ENCODE measurements at regions not wholly inside any gene's neighbourhood (a gene's known extent, or its start where the extent isn't known, plus 50 kb on each side); places are given as distances from the start of the nearest gene placed in this dataset.
"Not testable (repeated sequence)": the region's sequence is repeated elsewhere in the genome, so short reads cannot be mapped to it uniquely, and the experiment has no call there.

DNA sequence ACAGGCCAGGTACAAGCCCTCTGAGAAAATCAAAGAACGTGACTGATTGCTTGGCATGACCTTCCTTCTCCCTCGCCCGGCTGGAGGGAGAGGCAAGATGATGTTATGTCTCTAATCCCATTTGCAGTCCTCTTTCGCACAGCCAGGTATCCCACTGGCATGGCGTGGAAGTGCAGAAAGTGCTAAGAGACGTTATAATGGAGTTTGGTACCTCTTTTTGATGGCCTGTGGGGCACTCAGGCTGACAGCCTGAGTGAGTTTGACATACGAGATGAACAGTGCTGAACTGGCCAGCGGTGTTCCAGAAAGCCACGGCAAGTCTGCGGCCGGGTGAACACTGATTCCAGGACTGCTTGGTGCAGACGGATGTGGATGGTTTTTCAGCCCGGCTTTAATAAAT lies 241.6 kb downstream of the RAB11FIP2 start:
- H3K27ac ChIP-seq = no peak overlapping the region
- peaks cover 0 to 15% of the 10 kb centered on the region in 2 donors for H3K27me3 ChIP-seq
- H3K4me3 ChIP-seq = no peak overlapping the region
- H3K9me3 ChIP-seq = no peaks in the 10 kb centered on the region
- no peak for DNase-seq (ENCODE audit: low spot score in 2 of 2)
- no peak for TF ChIP-seq POLR2A (IDR thresholded peaks at IDR 0.05)
- no peak for TF ChIP-seq CTCF (IDR thresholded peaks at IDR 0.05)
- TF ChIP-seq POLR2AphosphoS5 (IDR thresholded peaks at IDR 0.05) = no peak
- H3K4me1 ChIP-seq = no peaks in the 10 kb centered on the region
- H3K36me3 ChIP-seq = no peaks in the 10 kb centered on the region
- intact Hi-C loops (cut with DNase I; ENCODE audit: low total_unique reads) = no loop called here

DNA sequence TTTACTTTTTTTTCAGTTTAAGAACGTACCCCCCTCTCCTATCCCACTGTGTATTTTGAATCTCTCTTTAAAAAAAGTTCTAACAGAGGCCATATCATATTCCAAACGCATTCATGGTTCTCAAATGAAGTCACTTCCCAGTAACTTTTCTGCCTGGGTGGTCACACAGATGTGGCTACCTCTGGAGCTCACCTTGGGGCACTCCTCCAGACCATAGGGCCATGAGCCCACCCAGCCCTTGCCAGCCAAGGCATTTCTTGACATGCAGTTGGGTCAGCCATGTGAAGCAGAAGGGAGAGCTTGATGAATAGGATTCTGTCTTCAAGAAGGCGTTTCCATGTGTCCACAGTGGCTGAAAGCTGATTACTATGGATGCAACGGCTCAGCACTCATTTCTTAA lies 239.3 kb downstream of the RAB11FIP2 start:
- intact Hi-C loops (cut with DNase I; ENCODE audit: low total_unique reads) = no loop called here
- H3K27me3 ChIP-seq = peaks cover 0 to 15% of the 10 kb centered on the region in 2 donors
- H3K36me3 ChIP-seq = no peaks in the 10 kb centered on the region
- no peaks in the 10 kb centered on the region for H3K4me1 ChIP-seq
- H3K9me3 ChIP-seq = peaks cover 0 to 6% of the 10 kb centered on the region in 2 donors
- TF ChIP-seq POLR2A (IDR thresholded peaks at IDR 0.05) = no peak
- no peak for TF ChIP-seq POLR2AphosphoS5 (IDR thresholded peaks at IDR 0.05)
- no peak for TF ChIP-seq CTCF (IDR thresholded peaks at IDR 0.05)
- H3K27ac ChIP-seq = no peak overlapping the region
- no peak for DNase-seq (ENCODE audit: low spot score in 2 of 2)
- H3K4me3 ChIP-seq = no peak overlapping the region

DNA sequence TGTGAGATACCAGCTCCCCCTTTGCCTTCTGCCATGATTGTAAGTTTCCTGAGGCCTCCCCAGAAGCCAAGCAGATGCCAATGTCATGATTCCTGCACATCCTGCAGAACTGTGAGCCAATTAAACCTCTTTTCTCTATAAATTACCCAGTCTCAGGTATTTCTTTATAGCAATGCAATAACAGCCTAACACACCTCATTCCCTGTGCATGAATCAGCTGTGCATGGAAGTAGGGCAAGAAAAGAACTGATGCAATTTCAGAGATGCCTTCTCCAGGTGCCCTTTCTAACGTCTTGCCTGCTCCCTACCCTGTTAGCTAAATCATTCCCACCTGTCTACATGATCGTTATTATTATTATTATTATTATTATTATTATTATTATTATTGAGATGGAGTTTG lies 230.9 kb downstream of the RAB11FIP2 start:
- H3K36me3 ChIP-seq; intact Hi-C loops (cut with DNase I; ENCODE audit: low total_unique reads); H3K4me3 ChIP-seq; H3K27ac ChIP-seq; H3K4me1 ChIP-seq; H3K9me3 ChIP-seq; DNase-seq (ENCODE audit: low spot score in 2 of 2): not testable (repeated sequence)
- peaks cover 0 to 15% of the 10 kb centered on the region in 2 donors for H3K27me3 ChIP-seq

DNA sequence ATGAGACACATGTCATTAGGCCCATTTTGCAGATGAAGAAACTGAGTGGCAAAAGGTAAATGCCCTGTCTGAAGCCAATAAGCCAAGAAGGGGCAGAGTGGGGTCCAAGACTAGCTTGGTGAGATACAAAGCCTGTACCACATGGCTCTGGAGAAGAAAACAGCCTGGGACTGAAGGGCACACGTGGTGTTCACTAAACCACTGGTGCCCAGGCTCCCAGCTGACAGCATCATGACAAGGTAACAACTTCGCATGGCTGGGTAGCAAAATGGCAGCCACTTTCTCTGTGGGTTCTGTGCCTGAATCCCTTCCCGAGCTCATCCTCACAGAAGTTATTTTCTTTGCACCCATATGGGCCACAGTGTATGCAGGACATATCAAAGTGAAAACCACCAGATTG lies 229.6 kb downstream of the RAB11FIP2 start:
- Histone ChIP-seq H3K36me3 (no peaks in the 10 kb centered on the region), H3K27me3 (peaks cover 0 to 16% of the 10 kb centered on the region in 2 donors), H3K4me1 (no peaks in the 10 kb centered on the region), H3K27ac (no peak overlapping the region), H3K9me3 (peaks cover 0 to 2% of the 10 kb centered on the region in 2 donors), H3K4me3 (no peak overlapping the region)
- intact Hi-C loops (cut with DNase I; ENCODE audit: low total_unique reads) = no loop called here
- DNase-seq (ENCODE audit: low spot score in 2 of 2) = no peak
- TF ChIP-seq CTCF (IDR thresholded peaks at IDR 0.05) (no peak), POLR2A (IDR thresholded peaks at IDR 0.05) (no peak), POLR2AphosphoS5 (IDR thresholded peaks at IDR 0.05) (no peak)

GRCh38 chr10:117818721-117819120 lies 228.0 kb downstream of the RAB11FIP2 start:
- no peaks in the 10 kb centered on the region for H3K9me3 ChIP-seq
- H3K27me3 ChIP-seq = peaks cover 0 to 16% of the 10 kb centered on the region in 2 donors
- no peak for TF ChIP-seq CTCF (IDR thresholded peaks at IDR 0.05)
- TF ChIP-seq POLR2AphosphoS5 (IDR thresholded peaks at IDR 0.05) = no peak
- no peak for TF ChIP-seq POLR2A (IDR thresholded peaks at IDR 0.05)
- no peak overlapping the region for H3K4me3 ChIP-seq
- H3K4me1 ChIP-seq = no peaks in the 10 kb centered on the region
- intact Hi-C loops (cut with DNase I; ENCODE audit: low total_unique reads) = no loop called here
- H3K36me3 ChIP-seq = no peaks in the 10 kb centered on the region
- no peak overlapping the region for H3K27ac ChIP-seq
- DNase-seq (ENCODE audit: low spot score in 2 of 2) = no peak

GRCh38 chr10:117819304-117819703 lies 227.4 kb downstream of the RAB11FIP2 start:
- no peaks in the 10 kb centered on the region for H3K36me3 ChIP-seq
- TF ChIP-seq POLR2A (IDR thresholded peaks at IDR 0.05) (no peak), CTCF (IDR thresholded peaks at IDR 0.05) (no peak), POLR2AphosphoS5 (IDR thresholded peaks at IDR 0.05) (no peak)
- no peak overlapping the region for H3K4me3 ChIP-seq
- intact Hi-C loops (cut with DNase I; ENCODE audit: low total_unique reads) = no loop called here
- no peak for DNase-seq (ENCODE audit: low spot score in 2 of 2)
- H3K27ac ChIP-seq = no peak overlapping the region
- no peaks in the 10 kb centered on the region for H3K9me3 ChIP-seq
- H3K27me3 ChIP-seq = peaks cover 0 to 16% of the 10 kb centered on the region in 2 donors
- H3K4me1 ChIP-seq = no peaks in the 10 kb centered on the region
